ENCODE measurements at regions not wholly inside any gene's neighbourhood (a gene's known extent, or its start where the extent isn't known, plus 50 kb on each side); places are given as distances from the start of the nearest gene placed in this dataset.

DNA sequence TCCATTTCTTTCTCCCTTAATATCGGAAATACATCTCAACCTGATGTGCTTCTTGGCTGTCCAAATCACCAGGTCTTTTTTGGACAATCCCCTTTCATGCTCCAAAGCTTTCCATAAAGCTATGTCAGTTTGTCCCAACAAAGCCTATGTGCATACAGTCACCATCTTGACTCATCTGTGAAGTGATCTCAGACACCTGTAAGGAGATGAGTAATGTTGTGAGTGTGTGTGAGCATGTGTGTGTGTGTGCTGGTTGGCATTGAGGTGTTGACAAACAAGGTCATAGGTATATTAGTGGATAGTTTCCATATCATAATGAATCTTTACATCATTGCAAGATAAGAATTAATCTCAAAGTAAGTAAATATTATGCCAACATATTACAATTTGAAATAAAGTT, 1243.3 kb upstream of the SEL1L start:
- TF ChIP-seq EP300 (IDR thresholded peaks at IDR 0.05) = no peak
- TF ChIP-seq, protein P1, sequence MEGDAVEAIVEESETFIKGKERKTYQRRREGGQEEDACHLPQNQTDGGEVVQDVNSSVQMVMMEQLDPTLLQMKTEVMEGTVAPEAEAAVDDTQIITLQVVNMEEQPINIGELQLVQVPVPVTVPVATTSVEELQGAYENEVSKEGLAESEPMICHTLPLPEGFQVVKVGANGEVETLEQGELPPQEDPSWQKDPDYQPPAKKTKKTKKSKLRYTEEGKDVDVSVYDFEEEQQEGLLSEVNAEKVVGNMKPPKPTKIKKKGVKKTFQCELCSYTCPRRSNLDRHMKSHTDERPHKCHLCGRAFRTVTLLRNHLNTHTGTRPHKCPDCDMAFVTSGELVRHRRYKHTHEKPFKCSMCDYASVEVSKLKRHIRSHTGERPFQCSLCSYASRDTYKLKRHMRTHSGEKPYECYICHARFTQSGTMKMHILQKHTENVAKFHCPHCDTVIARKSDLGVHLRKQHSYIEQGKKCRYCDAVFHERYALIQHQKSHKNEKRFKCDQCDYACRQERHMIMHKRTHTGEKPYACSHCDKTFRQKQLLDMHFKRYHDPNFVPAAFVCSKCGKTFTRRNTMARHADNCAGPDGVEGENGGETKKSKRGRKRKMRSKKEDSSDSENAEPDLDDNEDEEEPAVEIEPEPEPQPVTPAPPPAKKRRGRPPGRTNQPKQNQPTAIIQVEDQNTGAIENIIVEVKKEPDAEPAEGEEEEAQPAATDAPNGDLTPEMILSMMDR (IDR thresholded peaks at IDR 0.05) = no peak

All from ovary (tissue), 3 donors.